ENCODE measurements at regions not wholly inside any gene's neighbourhood (a gene's known extent, or its start where the extent isn't known, plus 50 kb on each side); places are given as distances from the start of the nearest gene placed in this dataset.

DNA sequence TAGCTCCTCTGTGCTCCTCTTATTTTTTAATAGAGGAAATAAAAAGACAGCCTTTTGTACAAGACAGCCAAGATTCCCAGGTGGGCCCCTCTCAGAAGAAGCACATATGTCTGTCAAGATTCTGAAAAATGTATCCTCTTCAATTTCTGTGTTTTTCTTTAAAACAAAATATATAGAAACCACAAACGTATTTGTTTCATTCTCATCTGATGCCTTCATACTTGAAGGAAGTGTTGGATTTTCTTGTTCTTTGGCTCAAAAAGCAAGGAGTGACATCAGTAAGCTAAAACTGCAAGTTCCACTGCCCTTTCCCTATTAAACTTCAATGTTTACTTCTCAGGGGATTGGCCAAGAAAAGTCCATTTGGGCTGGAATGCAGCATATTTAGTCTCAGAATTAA, 193.8 kb upstream of the OSR1 start:
- no peak for DNase-seq (ENCODE audit: low spot score)

GRCh38 chr2:19550750-19551149, 192.3 kb upstream of the OSR1 start:
- no peak for DNase-seq (ENCODE audit: low spot score)

DNA sequence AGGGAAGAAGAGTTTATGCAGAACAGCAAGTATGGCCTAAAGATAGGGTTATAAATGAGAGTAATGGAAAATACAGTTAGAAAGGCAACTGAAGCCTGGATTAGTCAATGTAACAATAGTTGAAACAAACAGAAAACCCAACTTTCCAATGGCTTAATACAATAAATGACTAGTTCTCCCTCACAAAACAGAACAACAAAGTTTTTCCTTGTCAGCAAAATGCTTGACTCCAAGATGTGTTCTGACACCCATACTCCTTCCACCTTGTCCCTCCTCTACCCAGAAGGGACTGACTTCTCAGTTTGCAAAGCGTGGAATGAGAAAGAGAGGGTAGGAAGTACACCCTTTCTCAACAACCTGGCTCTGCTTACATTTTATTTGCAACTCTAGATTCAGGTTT, 191.4 kb upstream of the OSR1 start:
- DNase-seq (ENCODE audit: low spot score) = no peak

DNA sequence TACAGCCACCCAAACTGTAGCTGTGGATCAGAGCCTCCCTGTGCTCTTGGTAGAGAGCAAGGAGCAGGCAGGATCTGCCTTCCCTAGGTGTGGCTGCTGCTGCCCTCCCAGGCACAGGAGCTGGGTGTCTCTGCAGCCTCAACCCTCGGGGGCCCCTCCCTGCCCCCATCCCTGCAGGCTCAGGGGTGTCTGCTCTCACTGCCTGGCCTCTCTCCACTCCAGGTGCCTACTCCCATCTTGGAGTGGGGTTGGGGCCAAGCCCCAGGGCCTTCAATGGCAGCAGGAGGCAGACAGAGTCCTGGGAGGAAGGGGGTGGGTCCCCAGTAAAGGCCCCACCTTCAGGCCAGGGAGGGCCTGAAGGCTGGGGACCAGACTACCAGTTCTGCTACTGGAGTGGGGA, 189.7 kb upstream of the OSR1 start:
- no peak for DNase-seq (ENCODE audit: low spot score)

DNA sequence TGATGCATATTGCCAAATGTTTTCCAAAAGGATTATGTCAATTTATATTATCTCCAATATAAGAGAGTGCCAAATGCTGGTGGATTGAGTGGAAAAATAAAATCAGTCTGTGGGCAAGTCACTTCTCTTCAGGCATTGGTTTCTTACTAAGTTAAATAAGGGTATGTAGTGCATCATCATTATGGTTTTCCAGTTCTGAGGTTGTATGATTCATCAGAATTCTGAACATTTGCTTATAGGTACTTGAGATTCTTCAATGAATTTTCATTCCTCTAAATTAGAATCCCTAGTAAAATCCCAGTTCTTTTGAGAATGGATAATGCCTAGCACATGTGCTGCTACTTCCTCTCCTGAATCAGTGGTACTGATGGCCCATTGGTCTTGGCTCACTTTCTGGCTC, 188.9 kb upstream of the OSR1 start:
- DNase-seq (ENCODE audit: low spot score) = no peak

DNA sequence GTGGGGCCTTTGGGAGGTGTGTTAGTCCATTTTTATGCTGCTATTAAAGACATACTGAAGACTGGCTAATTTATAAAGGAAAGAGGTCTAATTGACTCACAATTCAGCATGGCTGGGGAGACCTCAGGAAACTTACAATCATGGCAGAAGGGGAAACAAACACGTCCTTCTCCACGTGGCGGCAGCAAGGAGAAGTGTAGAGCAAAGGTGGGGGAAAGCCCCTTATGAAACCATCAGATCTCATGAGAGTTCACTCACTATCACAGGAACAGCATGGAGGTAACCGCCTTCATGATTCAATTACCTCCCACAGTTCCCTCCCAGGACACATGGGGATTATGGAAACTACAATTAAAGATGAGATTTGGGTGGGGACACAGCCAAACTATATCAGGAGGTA, 187.1 kb upstream of the OSR1 start:
- DNase-seq (ENCODE audit: low spot score) = no peak

GRCh38 chr2:19543663-19544383, 185.4 kb upstream of the OSR1 start:
- DNase-seq (ENCODE audit: low spot score) = no peak

- no peak for DNase-seq (ENCODE audit: low spot score)
These were observed 184.6 kb upstream of the OSR1 start for GRCh38 chr2:19542796-19543662.

GRCh38 chr2:19541884-19542283, 183.5 kb upstream of the OSR1 start:
- peak; percentile 67 for DNase-seq (ENCODE audit: low spot score)

- peak; percentile 89 for DNase-seq (ENCODE audit: low spot score)
These were observed 182.5 kb upstream of the OSR1 start for GRCh38 chr2:19540739-19541525.

GRCh38 chr2:19538411-19538963, 180.1 kb upstream of the OSR1 start:
- peak; percentile 90 for DNase-seq (ENCODE audit: low spot score)

GRCh38 chr2:19536136-19536535, 177.7 kb upstream of the OSR1 start:
- DNase-seq (ENCODE audit: low spot score) = no peak

DNA sequence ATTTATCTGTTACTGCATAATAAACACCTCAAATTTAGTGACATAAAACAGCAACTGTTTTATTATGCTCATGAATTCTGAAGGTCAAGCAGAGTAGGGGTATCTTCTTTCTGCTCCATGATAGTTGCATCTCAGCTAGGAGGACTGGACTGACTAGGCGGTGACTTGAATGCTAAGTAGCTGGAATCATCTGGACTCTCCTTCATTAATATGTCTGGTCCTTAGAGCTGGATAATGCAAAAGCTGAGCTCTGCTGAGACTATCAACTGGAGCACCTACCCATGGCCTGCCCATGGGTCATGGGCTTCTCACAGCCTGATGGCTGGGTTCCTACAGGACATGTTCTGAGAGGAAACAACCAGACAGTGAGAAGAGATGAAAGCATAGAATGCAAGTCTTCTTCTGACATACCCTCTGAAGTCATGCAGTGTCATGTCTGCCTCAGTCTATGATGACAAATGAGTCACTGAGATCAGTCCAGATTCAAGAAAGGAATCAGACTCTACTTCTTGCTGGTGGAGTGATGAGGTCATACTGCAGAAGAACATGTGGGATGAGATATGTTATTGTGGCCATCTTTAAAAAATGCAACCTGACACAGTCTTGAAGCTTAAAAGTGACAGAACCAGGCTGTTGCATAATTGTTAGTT, 174.2 kb upstream of the OSR1 start:
- no peak for DNase-seq (ENCODE audit: low spot score)

DNA sequence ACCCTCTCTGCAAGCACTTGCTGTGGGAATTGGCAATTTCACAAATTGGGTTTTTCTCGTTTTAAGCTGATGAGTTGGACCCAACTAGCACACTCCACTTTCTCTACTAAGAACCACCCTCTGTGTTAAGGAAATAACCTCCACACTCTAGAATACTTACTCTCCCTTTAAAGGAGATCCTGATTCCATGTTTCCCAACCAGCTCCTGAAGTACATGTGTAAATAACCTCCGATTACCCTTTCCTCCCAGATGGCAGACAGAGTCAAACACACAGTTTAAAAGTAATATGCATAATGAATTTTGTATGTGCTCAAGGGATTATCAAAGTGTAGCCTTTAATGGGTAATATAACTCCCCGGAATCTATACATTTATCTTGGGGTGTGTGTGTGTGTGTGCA, 171.3 kb upstream of the OSR1 start:
- no peak for DNase-seq (ENCODE audit: low spot score)

- no peak for DNase-seq (ENCODE audit: low spot score)
These were observed 169.3 kb upstream of the OSR1 start for GRCh38 chr2:19527771-19528170.

GRCh38 chr2:19525313-19525712, 166.9 kb upstream of the OSR1 start:
- no peak for DNase-seq (ENCODE audit: low spot score)

GRCh38 chr2:19519045-19519444, 160.6 kb upstream of the OSR1 start:
- DNase-seq (ENCODE audit: low spot score) = no peak

DNA sequence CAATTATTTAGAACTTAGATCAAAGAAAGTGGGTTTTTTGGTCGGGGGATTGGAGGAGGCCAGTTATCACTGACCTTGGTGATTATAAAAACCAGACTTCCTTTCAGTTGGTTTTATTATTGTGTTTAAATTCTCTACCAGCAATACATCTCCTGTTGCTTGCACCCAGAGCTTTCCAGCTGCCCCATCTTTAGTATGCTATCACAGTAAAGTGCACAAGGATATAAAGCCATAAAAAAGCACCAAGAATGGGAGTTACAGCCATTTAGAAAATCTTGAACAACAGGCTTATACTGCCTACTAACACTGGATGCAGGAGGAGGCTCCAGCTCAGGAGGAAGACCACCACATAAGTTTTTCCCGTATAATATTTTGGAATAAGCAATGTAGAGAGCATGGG, 148.7 kb upstream of the OSR1 start:
- no peak for DNase-seq (ENCODE audit: low spot score)

GRCh38 chr2:19505199-19506136, 147.0 kb upstream of the OSR1 start:
- peak; percentile 64 for DNase-seq (ENCODE audit: low spot score)

All from HT-29 (cell line).